ENCODE measurements at regions not wholly inside any gene's neighbourhood (a gene's known extent, or its start where the extent isn't known, plus 50 kb on each side); places are given as distances from the start of the nearest gene placed in this dataset.

- Histone ChIP-seq H3K79me2 (no peaks in the 10 kb centered on the region), H4K20me1 (ENCODE audit: insufficient read depth, poor library complexity, severe bottlenecking) (no peaks in the 10 kb centered on the region), H3K27ac (no peak overlapping the region), H3K36me3 (replicated peaks; ENCODE audit: insufficient read depth, low read depth) (no peaks in the 10 kb centered on the region), H3K9me2 (replicated peaks; ENCODE audit: insufficient read depth) (no peaks in the 10 kb centered on the region), H3K27me3 (no peaks in the 10 kb centered on the region), H3K9me3 (ENCODE audit: low read depth) (no peaks in the 10 kb centered on the region), H2AFZ (no peak overlapping the region), H3K4me1 (ENCODE audit: insufficient read depth) (no peaks in the 10 kb centered on the region), H3K4me2 (no peak overlapping the region), H3K4me3 (no peak overlapping the region)
- DNase-seq (ENCODE audit: low spot score), result no peak
- TF ChIP-seq CTCF (IDR thresholded peaks at IDR 0.05; ENCODE audit: poor library complexity) (no peak), EZH2phosphoT487 (IDR thresholded peaks at IDR 0.05; ENCODE audit: low read depth, severe bottlenecking, unreplicated experiment) (no peak), EZH2 (IDR thresholded peaks at IDR 0.05; ENCODE audit: borderline replicate concordance) (no peak)
- 59% methylated on average over 1 of the region's 1 CpG for WGBS (ENCODE audit: low lambda C conversion rate, missing lambda C conversion rate)
Observed at GRCh38 chr18:29862824-29863223, 1179.7 kb downstream of the DSC3 start.

- H3K36me3 ChIP-seq (replicated peaks; ENCODE audit: insufficient read depth, low read depth), result no peaks in the 10 kb centered on the region
- TF ChIP-seq EZH2phosphoT487 (IDR thresholded peaks at IDR 0.05; ENCODE audit: low read depth, severe bottlenecking, unreplicated experiment) (no peak), EZH2 (IDR thresholded peaks at IDR 0.05; ENCODE audit: borderline replicate concordance) (no peak), CTCF (IDR thresholded peaks at IDR 0.05; ENCODE audit: poor library complexity) (no peak)
- WGBS (ENCODE audit: low lambda C conversion rate, missing lambda C conversion rate), result 76% methylated on average over 1 of the region's 1 CpG
- no peaks in the 10 kb centered on the region for H4K20me1 ChIP-seq (ENCODE audit: insufficient read depth, poor library complexity, severe bottlenecking)
- DNase-seq (ENCODE audit: low spot score), result no peak
- no peak overlapping the region for H3K27ac ChIP-seq
- no peaks in the 10 kb centered on the region for H3K9me2 ChIP-seq (replicated peaks; ENCODE audit: insufficient read depth)
- H3K9me3 ChIP-seq (ENCODE audit: low read depth), result no peaks in the 10 kb centered on the region
- no peaks in the 10 kb centered on the region for H3K27me3 ChIP-seq
- H3K79me2 ChIP-seq, result no peaks in the 10 kb centered on the region
- H3K4me3 ChIP-seq, result no peak overlapping the region
- no peaks in the 10 kb centered on the region for H3K4me1 ChIP-seq (ENCODE audit: insufficient read depth)
- H2AFZ ChIP-seq, result no peak overlapping the region
- no peak overlapping the region for H3K4me2 ChIP-seq
Observed at GRCh38 chr18:29855637-29856036, 1186.9 kb downstream of the DSC3 start.

- Histone ChIP-seq H3K27me3 (no peaks in the 10 kb centered on the region), H3K9me3 (ENCODE audit: low read depth) (no peaks in the 10 kb centered on the region), H3K4me3 (no peak overlapping the region), H3K27ac (no peak overlapping the region), H3K4me2 (no peak overlapping the region), H2AFZ (no peak overlapping the region), H3K9me2 (replicated peaks; ENCODE audit: insufficient read depth) (no peaks in the 10 kb centered on the region), H4K20me1 (ENCODE audit: insufficient read depth, poor library complexity, severe bottlenecking) (no peaks in the 10 kb centered on the region), H3K36me3 (replicated peaks; ENCODE audit: insufficient read depth, low read depth) (no peaks in the 10 kb centered on the region), H3K4me1 (ENCODE audit: insufficient read depth) (no peaks in the 10 kb centered on the region), H3K79me2 (no peaks in the 10 kb centered on the region)
- TF ChIP-seq EZH2 (IDR thresholded peaks at IDR 0.05; ENCODE audit: borderline replicate concordance) (no peak), EZH2phosphoT487 (IDR thresholded peaks at IDR 0.05; ENCODE audit: low read depth, severe bottlenecking, unreplicated experiment) (no peak), CTCF (IDR thresholded peaks at IDR 0.05; ENCODE audit: poor library complexity) (no peak)
- DNase-seq (ENCODE audit: low spot score), result no peak
Observed at GRCh38 chr18:29853126-29853525, 1189.4 kb downstream of the DSC3 start.

- Histone ChIP-seq H3K79me2 (no peaks in the 10 kb centered on the region), H2AFZ (no peak overlapping the region), H3K27me3 (no peaks in the 10 kb centered on the region), H3K4me3 (no peak overlapping the region), H3K27ac (no peak overlapping the region), H3K4me1 (ENCODE audit: insufficient read depth) (no peaks in the 10 kb centered on the region), H3K4me2 (no peak overlapping the region), H3K9me2 (replicated peaks; ENCODE audit: insufficient read depth) (no peaks in the 10 kb centered on the region), H3K9me3 (ENCODE audit: low read depth) (no peaks in the 10 kb centered on the region), H4K20me1 (ENCODE audit: insufficient read depth, poor library complexity, severe bottlenecking) (no peaks in the 10 kb centered on the region), H3K36me3 (replicated peaks; ENCODE audit: insufficient read depth, low read depth) (no peaks in the 10 kb centered on the region)
- no peak for TF ChIP-seq EZH2phosphoT487 (IDR thresholded peaks at IDR 0.05; ENCODE audit: low read depth, severe bottlenecking, unreplicated experiment)
- TF ChIP-seq EZH2 (IDR thresholded peaks at IDR 0.05; ENCODE audit: borderline replicate concordance), result no peak
- no peak for TF ChIP-seq CTCF (IDR thresholded peaks at IDR 0.05; ENCODE audit: poor library complexity)
- 96% methylated on average over 1 of the region's 1 CpG for WGBS (ENCODE audit: low lambda C conversion rate, missing lambda C conversion rate)
- no peak for DNase-seq (ENCODE audit: low spot score)
Observed at GRCh38 chr18:29849144-29849543, 1193.4 kb downstream of the DSC3 start.

All from hepatocyte (in vitro differentiated cells).